HG03095 (cell line): ENCODE measurements at regions not wholly inside any gene's neighbourhood (a gene's known extent, or its start where the extent isn't known, plus 50 kb on each side); places are given as distances from the start of the nearest gene placed in this dataset.

Experiments
- ATAC-seq: cut with Tn5 transposase; IDR thresholded peaks from one replicate; pipeline ENCODE4 v1.9.1; 2021; ENCODE audit warnings: moderate library complexity; ENCODE audit not compliant: unreplicated experiment

DNA sequence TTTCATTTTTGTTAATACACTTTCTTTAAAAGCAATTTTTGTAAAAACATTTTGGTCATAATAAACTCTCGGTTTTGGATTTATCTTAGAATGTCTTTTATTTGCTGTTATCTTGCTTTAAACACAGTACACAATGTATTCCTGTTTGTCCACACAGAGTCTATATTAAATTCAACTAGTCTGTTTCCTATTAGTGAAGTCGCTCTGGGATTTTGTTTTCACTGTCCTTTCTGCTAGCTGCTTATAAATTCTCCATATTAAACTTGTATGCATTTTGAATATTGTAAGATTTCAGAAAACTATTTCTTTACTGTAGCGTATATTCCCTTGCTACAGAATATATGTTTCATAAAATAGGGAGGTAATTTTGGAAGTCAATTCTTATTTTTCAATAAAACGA lies 630.2 kb downstream of the HDGFL1 start:
- ATAC-seq: no peak

DNA sequence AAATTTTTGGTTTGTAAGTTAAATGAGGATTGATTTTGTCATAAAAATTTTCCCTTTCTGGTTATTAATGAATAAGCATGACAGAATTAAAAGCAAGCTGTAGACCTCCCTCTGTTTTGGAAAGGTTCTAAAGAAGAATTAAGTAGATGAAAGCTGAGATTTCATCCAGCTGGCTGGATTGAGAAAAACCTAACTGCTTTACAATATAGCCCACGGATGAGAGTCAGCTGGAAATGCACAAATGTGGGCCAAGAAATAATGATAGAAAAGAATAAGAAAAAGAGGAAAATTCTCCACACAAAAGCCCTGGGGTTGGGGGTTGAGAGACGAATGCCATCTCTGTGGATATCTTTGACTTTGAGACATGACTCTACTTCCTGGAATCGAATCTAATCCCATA lies 631.6 kb downstream of the HDGFL1 start:
- no peak for ATAC-seq

DNA sequence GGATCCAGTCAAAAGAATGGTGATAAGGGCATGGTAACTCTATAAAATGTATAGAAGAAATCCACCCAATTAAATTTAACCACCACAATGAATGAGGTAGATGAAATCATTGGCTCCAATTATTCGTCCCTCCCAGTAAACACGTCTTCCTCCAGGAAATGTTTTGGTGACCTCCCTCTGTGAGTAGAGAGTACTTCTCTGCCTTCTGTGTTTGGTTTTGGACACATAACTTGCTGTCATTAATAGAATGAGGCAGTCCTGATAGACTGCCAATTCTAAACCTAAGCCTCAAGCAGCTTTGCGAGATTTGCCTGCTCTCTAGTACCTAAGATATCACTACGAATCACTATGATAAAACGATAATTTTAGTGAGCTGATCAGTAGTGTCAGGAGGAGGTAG lies 632.8 kb downstream of the HDGFL1 start:
- ATAC-seq: no peak

DNA sequence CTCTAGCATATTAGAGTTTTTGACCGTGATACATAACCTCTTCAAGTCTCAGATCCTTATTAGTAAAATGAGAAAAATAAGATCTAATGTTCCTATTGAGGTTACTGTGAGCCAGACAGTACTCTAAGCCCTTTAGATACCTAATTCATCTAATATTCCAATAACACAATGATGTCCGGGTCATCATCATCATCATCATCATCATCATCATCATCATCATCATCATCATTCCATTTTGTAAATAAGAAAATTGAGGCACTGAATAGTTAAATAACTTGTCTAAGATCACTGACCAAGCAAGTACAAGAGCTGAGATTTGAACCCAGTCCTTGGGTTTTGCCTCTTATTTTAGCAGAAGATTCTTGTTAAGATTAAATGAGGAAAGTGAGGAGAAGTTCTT lies 643.0 kb downstream of the HDGFL1 start:
- ATAC-seq: no peak

DNA sequence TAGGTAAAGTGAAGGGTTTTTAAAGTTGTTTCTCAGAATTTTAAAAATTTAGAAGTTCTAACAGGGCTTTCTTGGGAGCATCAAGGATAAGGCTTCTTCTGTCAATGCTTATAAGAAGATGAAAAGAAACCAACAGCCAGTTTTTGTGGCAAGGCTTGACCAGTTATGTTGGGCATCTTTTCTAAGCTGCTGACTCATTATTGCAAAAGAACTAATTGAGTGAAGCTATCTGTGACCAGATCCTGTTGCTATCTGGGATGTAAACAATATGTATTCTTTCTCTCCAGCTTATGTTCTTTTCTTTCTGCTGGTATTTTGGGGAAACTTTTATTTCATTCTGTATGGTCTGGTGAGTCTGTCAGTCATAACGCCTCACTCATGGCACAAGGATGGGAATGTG lies 643.8 kb downstream of the HDGFL1 start:
- ATAC-seq: no peak

DNA sequence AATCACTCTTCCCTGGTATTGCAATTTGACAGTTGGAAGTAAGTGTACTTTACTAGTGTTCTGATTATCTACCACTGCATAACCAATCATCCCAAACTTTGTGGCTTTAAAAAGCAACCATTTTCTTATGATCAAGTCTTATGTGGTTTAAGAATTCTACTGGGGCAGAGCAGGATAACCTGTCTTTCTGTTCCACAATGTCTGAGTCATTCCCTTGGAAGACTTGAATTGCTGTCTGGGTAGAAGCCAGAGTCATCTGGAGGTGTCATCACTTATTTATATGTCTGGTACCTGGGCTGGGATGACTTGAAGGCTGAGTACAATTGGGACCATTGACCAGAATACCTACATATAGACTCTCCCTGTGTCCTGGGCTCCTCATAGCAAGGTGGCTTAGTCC lies 644.3 kb downstream of the HDGFL1 start:
- no peak for ATAC-seq

DNA sequence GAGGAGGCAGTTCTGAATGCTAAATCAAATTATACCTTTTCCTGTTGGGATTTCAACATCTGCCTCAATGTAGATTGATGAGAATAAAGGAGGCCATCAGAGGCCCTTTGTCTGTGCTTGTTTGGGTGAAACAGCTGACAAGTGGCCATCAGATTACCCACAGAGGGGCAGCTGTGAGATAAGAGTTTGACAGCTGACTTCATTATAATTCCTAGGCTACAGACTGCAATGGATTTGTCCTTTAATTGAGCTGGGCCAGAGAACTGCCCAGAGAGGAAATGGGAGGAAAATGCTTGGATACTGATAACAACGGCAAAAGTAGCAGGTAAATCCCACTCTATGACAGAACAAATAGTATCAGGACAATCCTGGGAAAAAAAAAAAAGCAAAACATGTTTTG lies 649.4 kb downstream of the HDGFL1 start:
- no peak for ATAC-seq

DNA sequence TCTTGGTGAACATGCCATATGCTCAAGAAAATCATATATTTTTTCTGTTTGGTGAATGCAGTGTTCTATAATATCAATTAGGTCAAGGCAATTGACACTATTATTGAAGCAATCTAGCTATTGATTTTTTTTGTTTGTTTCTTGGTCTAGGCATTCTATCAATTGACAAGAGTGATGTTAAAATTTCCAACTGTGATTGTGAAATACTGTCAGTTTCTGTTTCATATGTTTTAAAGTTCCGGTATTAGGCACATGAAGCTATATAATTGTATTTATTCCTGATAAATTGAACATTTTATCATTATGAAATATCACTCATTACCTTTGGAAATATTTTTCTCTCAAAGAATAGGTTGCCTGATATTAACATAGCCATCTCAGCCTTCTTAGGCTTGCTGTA lies 653.4 kb downstream of the HDGFL1 start:
- ATAC-seq: no peak

DNA sequence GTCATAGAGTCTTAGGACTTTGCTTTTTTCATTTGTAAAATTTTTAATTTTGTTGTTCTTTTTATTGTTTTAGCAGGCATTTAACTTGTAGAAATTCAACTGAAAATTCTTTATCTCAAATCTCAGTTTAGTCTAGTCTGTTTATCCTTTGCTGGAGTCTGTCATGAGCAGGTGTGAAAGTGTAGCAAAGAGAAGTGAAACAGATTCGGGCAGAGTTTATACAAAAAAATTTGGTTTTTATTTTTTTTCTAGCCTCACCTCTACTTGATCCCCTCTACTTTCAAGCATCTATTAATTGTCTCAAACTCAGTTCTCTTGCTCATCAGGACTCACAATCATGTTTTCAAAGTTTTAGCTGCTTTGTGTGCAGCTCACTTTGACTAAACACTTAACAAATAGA lies 655.2 kb downstream of the HDGFL1 start:
- no peak for ATAC-seq

DNA sequence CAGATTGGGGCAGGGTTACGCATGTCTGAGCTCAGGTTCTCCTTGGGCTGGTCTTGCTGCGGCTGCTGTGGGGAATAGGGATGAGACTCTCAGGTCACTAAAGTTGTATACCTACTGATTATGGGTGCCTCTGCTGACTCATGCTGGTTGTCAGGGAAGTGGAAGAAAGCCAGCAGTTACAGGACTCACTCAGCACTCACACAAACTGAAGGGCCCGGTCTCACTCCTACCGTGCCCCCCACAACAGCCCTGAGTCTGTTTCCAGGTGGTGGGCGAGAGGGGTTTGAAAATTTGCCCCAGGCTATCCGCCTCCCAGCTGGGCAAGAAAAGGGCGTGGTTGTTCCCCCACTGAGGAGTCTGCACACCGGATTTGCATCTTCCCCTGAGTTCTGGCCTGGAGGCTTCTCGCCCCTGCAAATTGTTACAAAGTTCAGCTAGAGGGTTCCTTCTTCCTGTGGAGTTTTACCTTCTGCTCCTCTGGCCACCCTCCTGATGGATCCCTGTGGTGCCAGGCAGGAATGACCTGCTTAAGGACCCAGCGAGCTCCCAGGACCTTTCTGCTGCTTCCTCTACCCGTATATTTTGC lies 659.2 kb downstream of the HDGFL1 start:
- ATAC-seq: no peak

DNA sequence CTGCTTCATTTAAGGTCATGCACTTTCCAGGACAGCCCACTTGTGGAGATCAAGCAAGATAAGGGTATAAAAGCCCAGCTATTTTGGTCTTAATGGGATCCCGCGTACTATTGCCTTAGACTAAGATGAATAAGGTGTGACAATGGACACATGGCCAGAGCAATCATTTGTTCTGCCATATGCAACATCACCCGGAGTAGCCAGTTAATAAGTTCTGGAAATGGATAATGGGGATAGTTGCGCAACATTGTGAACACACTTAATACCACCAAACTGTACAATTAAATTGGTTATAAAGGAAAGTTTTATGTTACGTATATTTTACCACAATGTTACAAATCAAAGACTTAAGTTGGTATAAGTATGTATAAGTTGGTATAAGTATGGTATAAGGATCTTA lies 674.5 kb downstream of the HDGFL1 start:
- ATAC-seq: no peak

DNA sequence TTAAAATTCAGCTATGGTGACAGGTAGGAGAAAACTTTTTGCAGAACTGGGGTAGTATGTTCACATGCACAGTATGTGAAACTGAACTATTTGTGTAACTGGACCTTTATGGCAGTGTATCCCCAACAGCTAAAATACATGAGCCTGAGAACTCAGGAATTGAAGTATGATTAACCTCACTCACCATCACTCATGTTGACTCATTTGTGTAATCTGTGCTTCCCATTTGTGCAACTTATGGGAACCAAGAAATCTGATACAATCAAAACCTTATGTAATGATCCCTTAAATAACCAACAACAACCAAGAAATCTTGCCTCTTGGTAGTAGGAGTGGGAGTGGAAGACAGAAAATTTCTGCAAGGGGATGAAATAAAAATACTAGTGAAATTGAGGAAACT lies 674.9 kb downstream of the HDGFL1 start:
- no peak for ATAC-seq

DNA sequence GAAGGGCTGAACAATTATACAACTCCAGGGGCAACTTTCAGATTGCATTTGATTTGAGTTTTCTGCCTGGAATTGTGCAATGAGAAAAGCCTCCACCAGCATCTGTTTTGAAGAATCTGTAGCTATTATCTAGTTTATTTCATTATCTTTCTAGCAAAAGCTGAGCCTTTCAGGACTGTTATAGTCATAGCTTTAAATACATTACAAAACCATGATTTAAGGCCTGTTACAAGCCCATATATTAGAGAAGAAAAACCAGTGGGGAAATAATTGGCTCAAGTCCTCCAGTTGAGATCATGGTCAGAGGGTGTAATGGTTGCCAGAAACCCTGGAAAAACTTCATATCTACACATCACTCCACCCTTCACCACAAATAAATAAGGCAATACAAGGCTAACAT lies 676.2 kb downstream of the HDGFL1 start:
- no peak for ATAC-seq

DNA sequence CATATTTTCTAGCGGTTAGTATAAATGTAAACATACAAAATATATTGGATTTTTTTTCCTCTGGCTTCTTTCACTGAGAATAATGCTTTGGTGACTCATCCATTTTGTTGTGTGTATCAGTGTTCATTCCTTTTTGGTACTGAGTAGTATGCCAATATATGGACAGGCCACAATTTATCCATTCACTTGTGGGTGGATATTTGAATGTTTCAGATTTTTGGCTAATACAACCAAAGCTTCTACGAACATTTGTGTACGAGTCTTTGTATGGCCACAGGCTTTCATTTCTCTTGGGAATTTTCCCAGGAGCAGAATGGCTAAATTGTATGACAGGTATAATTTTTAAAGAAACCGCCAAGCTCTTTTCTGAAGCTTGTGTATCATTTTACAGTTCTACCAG lies 677.5 kb downstream of the HDGFL1 start:
- no peak for ATAC-seq

DNA sequence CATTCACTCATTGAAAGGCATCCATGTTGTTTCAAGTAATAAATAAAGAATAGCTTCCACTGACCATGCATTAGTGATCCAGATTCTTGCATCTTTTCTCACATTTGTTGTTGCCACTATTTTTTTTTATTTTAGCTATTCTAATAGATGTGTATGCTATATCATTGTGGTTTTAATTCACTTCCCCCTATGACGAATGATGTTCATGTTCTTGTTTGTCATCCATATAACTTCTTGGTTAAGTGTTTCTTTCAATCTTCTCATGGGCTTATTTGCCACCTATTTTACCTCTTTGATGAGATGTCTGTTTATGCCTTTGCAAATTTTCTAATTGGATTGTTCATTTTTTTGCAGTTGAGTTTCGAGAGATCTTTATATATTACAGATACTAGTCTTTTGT lies 681.2 kb downstream of the HDGFL1 start:
- no peak for ATAC-seq

DNA sequence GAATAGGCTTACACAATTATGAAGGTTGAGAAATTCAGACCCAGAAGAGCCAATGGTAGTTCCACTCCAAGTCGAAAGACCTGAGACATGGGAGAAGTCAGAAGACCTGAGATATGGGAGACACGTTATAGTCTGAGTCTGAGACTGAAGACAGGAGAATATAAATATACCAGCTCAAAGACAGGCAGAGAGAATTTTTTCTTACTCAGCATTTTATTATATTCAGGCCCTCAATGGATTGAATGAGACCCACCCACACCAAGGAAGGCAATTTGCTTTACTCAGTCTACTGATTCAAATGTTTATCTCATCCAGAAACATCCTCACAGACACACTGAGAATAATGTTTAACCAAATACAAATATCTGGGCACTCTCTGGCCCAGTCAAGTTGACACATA lies 693.5 kb downstream of the HDGFL1 start:
- ATAC-seq: no peak

DNA sequence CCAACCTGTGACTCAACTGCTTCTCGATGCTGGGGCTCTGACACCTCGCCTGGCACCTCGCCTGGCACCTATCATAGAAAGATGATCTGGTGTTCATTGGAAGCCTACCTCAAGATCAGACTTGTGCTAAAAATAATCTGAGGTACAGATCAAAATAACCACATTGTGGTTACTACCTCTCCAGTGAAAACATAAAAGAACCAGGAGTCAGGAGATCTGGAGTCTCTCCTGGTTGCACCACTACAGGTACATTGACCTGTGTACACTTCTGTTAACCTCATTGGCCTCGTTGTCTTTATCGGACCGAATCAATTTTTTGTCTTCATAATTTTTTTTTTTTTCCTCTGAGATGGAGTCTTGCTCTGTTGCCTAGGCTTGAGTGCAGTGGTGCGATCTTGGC lies 695.9 kb downstream of the HDGFL1 start:
- ATAC-seq: no peak

DNA sequence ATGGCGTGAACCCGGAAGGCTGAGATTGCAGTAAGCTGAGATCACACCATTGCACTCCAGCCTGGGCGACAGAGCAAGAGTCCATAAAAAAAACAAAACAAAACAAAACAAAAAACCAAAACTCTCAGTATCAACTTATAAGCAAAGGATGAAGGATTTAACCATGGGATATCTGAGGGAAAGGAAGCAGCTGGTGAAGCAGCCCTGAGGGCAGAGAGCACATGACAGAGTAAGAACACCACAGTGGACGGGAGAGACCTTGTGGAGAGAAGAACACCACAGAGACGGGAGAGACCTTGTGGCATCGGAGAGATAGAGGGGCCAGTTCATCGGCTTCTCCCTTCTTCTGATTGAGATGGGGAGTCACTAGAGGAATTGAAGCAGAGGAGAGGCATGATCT lies 697.2 kb downstream of the HDGFL1 start:
- no peak for ATAC-seq

DNA sequence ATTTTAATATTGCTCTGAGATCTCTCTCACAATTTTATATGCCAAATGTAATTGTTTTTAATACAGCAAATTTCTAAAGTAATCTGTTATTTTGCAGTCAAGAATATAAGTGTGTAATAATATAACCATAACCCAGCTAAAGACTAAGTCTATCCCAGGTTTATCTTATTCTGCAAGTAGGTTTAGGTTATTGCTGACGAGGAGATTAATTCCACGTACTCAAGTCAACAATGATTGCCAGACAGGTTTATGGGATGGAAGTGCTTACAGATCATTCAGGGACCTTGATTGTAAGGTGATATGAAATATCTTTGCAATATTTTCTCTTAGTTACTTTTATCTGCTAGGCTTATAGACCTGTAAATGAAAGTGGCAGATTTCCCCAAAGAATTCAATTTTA lies 698.3 kb downstream of the HDGFL1 start:
- no peak for ATAC-seq

DNA sequence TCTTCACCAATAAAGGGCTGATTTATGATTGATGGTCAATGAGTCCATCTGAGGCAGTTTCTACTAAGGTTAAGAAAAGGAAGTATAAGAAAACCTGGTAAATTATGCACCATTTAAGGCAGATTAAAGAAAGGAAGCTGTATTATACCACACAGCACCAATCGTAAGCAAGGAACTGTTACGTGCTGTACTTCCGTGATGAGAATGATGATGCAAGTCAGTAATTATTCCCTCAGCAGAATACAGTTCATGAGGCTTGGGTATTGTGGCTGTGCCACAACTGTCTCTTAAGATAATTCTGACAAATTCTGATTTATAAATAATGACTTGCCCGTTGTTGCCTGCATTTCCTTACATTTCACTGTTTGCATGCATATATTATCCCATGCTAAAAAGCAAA lies 699.0 kb downstream of the HDGFL1 start:
- no peak for ATAC-seq

DNA sequence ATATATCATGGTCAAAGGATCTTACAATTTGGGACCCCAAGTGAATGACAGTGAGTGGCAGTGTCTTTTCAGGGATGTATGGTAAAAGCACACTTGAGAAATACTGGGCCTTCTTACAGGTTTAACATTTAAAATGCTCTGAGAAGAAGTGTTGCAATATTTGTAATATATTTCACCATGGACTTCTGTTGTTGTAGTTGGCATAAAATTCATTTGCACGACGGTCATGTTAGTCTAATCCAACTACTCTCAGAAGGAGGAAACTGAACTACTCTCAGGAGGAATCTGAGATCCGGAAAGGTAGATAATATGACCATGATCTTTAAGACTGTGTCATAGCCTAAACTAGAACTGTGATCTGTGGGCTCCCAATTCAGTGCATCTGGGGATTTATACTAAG lies 700.1 kb downstream of the HDGFL1 start:
- ATAC-seq: no peak

DNA sequence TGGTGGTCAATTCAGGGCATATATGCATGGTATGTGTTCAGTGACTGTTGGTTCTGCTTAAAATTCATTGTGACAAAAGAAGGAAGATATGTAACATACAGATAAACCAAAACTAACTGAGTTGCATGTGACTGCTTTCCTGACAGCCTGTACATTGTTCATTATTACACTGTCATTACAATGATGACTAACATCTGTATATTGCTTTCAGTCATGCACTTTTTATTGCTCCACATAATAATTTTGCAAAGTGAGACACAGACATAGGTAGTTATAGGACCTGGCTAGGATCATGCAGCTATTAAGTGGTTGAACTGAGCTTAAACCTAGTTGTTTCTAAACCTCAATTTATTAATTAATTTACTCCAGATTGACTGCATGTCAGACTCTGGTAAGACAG lies 703.2 kb downstream of the HDGFL1 start:
- no peak for ATAC-seq

DNA sequence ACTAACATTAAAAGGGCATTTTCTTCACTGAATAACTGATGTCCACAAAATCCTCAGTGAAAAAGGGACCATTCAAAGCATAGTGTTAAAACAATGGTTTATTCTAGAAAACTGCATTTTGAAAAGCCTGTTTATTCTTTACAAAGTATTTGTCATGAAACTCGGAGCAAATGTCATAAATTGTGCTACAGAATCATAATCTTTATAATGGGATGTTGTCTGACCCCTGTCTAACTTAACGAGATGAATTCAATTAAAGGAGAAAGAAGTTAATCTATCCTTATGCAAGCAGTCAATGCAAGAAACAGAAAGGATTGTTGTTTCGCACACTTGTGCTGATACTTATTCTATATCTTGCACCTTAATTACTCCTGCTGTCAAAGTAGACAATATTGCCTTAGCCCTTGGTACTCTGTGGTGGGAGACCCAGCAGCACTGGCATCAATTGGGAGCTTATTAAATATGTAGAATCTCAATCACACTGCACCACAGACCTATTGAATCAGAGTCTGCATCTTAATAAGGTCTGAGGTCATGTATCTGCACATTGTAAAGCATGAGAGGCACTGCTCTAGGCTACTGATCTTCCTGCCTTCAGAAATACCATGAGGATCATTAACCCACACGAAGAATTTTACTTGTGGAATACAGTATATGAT lies 708.3 kb downstream of the HDGFL1 start:
- no peak for ATAC-seq
